Endothelial cell of umbilical vein (primary cell): ENCODE measurements at regions not wholly inside any gene's neighbourhood (a gene's known extent, or its start where the extent isn't known, plus 50 kb on each side); places are given as distances from the start of the nearest gene placed in this dataset.

Experiments
- BruUV-seq: library from RNA; stranded (reverse); fragments of 400-500 nt; replicated peaks from 2 replicates; lab custom pipeline; 2021; lab: Mats Ljungman, UMichigan
- CTCF ChIA-PET: fragments of 300-600, 350-600 bp; sonication (Branson Sonifier 250); formaldehyde crosslinking; loops from one replicate; lab custom pipeline; 2021; ENCODE audit warnings: antibody characterized with exemption, inconsistent platforms; lab: Charles Lee
- POLR2A ChIA-PET: fragments of 300-600, 350-600 bp; sonication (Branson Sonifier 250); formaldehyde crosslinking; loops from one replicate; lab custom pipeline; 2021; ENCODE audit warnings: antibody characterized with exemption, inconsistent platforms; lab: Charles Lee
- DNase-seq: peaks from one replicate; pipeline ENCODE4 v3.0.0-alpha.2; 2011; ENCODE audit warnings: low read depth, low spot score
- FAIRE-seq: peaks from 2 replicates; lab custom pipeline; 2011; peaks lifted over from hg19 to GRCh38; lab: Jason Lieb, UNC
- H2AFZ ChIP-seq: 2 replicates; pipeline ENCODE4 v1.6.0; 2012; ENCODE audit warnings: low read depth, low read length, control low read depth, inconsistent platforms
- H3K27ac ChIP-seq: 2 replicates; pipeline ENCODE4 v1.5.1; 2011; ENCODE audit warnings: low read depth, mild to moderate bottlenecking, control low read depth, low read length, moderate library complexity; ENCODE audit not compliant: insufficient read depth
- H3K27me3 ChIP-seq, 2 experiments: 2 replicates each; pipeline versions ENCODE4 v1.6.0 to v1.6.1; 2011; ENCODE audit warnings: low read length in 2 of 2, mixed read lengths in 1 of 2; ENCODE audit not compliant: control insufficient read depth in 2 of 2, insufficient read depth in 2 of 2
- H3K36me3 ChIP-seq, 2 experiments: 2 replicates in 1 of 2; 3 replicates in 1 of 2; pipeline ENCODE4 v1.5.1; 2011; ENCODE audit warnings: low read length in 2 of 2, mild to moderate bottlenecking in 1 of 2, moderate library complexity in 1 of 2; ENCODE audit not compliant: control insufficient read depth in 2 of 2, insufficient read depth in 2 of 2; ENCODE audit errors: extremely low read depth in 1 of 2
- H3K4me1 ChIP-seq: 3 replicates; pipeline ENCODE4 v1.5.1; 2011; ENCODE audit warnings: mild to moderate bottlenecking, low read length; ENCODE audit not compliant: control insufficient read depth, insufficient read depth; ENCODE audit errors: extremely low read depth
- H3K4me2 ChIP-seq: 2 replicates; pipeline ENCODE4 v1.6.1; 2011; ENCODE audit warnings: low read length, control low read depth, mixed read lengths; ENCODE audit not compliant: insufficient read depth
- H3K4me3 ChIP-seq, 3 experiments: fragments of 200-600 bp in 1 of 3; sonication (generic), shearing (Covaris generic) in 1 of 3; replicated peaks in 1 of 3; 2 replicates each; pipeline ENCODE4 v1.5.1; 2011 to 2016; ENCODE audit warnings: control low read depth in 3 of 3, low read length in 3 of 3, mild to moderate bottlenecking in 2 of 3, inconsistent platforms in 1 of 3, low read depth in 1 of 3, moderate library complexity in 1 of 3; ENCODE audit not compliant: insufficient read depth in 1 of 3
- H3K79me2 ChIP-seq: 2 replicates; pipeline ENCODE4 v1.6.0; 2012; ENCODE audit warnings: low read length, inconsistent platforms; ENCODE audit not compliant: control insufficient read depth, insufficient read depth
- H3K9ac ChIP-seq: replicated peaks from 2 replicates; pipeline ENCODE3; 2011; ENCODE audit warnings: low read length, control low read depth; ENCODE audit not compliant: insufficient read depth; ENCODE audit errors: extremely low read depth
- H3K9me1 ChIP-seq: replicated peaks from 3 replicates; pipeline ENCODE4 v1.6.0; 2011; ENCODE audit warnings: mild to moderate bottlenecking, low read length; ENCODE audit not compliant: control insufficient read depth, insufficient read depth; ENCODE audit errors: extremely low read depth
- H3K9me3 ChIP-seq: replicated peaks from 2 replicates; pipeline ENCODE4 v1.5.1; 2012; ENCODE audit warnings: low read length, inconsistent platforms; ENCODE audit not compliant: control insufficient read depth, insufficient read depth
- H4K20me1 ChIP-seq: replicated peaks from 2 replicates; pipeline ENCODE3; 2011; ENCODE audit warnings: mild to moderate bottlenecking, low read length; ENCODE audit not compliant: control insufficient read depth, insufficient read depth; ENCODE audit errors: extremely low read depth
- CTCF ChIP-seq, 2 donors: IDR thresholded peaks; 1 replicate in 1 of 2; 2 replicates in 1 of 2; pipeline ENCODE4 v1.5.1; 2011; ENCODE audit warnings: low read length in 2 of 2, mild to moderate bottlenecking in 2 of 2, moderate library complexity in 2 of 2, control low read depth in 1 of 2, inconsistent platforms in 1 of 2, low read depth in 1 of 2; ENCODE audit not compliant: insufficient read depth in 1 of 2; ENCODE audit errors: extremely low read depth in 1 of 2
- EZH2 ChIP-seq: IDR thresholded peaks from 2 replicates; pipeline ENCODE4 v1.6.1; 2012; ENCODE audit warnings: borderline replicate concordance, low read depth, mild to moderate bottlenecking, moderate library complexity, low read length, inconsistent platforms; ENCODE audit not compliant: severe bottlenecking
- FOS ChIP-seq: IDR thresholded peaks from 2 replicates; pipeline ENCODE4 v1.6.1; 2011; ENCODE audit warnings: mild to moderate bottlenecking, low read length, moderate library complexity, borderline replicate concordance; ENCODE audit not compliant: insufficient read depth
- GATA2 ChIP-seq: IDR thresholded peaks from 2 replicates; pipeline ENCODE4 v1.7.0; 2011; ENCODE audit warnings: low read depth, mild to moderate bottlenecking, moderate library complexity, mixed read lengths, low read length; ENCODE audit not compliant: insufficient read length, insufficient read depth
- JUN ChIP-seq: IDR thresholded peaks from 2 replicates; pipeline ENCODE4 v1.6.1; 2011; ENCODE audit warnings: borderline replicate concordance, low read depth; ENCODE audit not compliant: insufficient read length, insufficient read depth
- MAX ChIP-seq: IDR thresholded peaks from 2 replicates; pipeline ENCODE4 v1.6.1; 2011; ENCODE audit not compliant: insufficient read depth, insufficient read length
- MYC ChIP-seq: IDR thresholded peaks from one replicate; pipeline ENCODE4 v1.6.1; 2011; ENCODE audit warnings: mild to moderate bottlenecking, low read depth, low read length
- POLR2A ChIP-seq: IDR thresholded peaks from 2 replicates; pipeline ENCODE4 v1.6.1; 2012; ENCODE audit warnings: low read depth, mild to moderate bottlenecking, control low read depth, low read length
- POLR2AphosphoS5 ChIP-seq: IDR thresholded peaks from 2 replicates; pipeline ENCODE4 v1.6.1; 2012; ENCODE audit warnings: low read depth, mild to moderate bottlenecking, control low read depth, low read length, moderate library complexity; ENCODE audit not compliant: insufficient read depth
- dilution Hi-C: fragments of 300-500 bp; cut with MboI; formaldehyde crosslinking; loops from one replicate; pipeline ENCODE4 v1.15.0; 2019; ENCODE audit warnings: low sequenced_read_pairs; ENCODE audit not compliant: extremely low pct_ligation_motif_present
- intact Hi-C: fragments of 100-400 bp; cut with micrococcal nuclease; formaldehyde crosslinking; loops from one replicate; pipeline ENCODE4 v1.10.0; 2022

GRCh38 chr3:20327889-20328288 lies 141.9 kb upstream of the SGO1 start:
- no TSS peak for BruUV-seq
- intact Hi-C loops = no loop called here

More at GRCh38 chr3:20327889-20328288, 141.9 kb upstream of the SGO1 start:
- CTCF ChIA-PET = interaction anchor here (1.5 to 2.0 kb wide), 2 partner anchors 11 to 102 kb away, joined by 3 to 10 read pairs; no protein-coding TSS in a partner anchor
- Histone ChIP-seq H3K36me3 (no peaks in the 10 kb centered on the region), H3K79me2 (no peaks in the 10 kb centered on the region), H3K27me3 (peaks cover 0 to 2% of the 10 kb centered on the region in 2 experiments), H3K4me3 (no peak overlapping the region), H3K4me1 (no peaks in the 10 kb centered on the region), H2AFZ (no peak overlapping the region), H3K9me1 (no peaks in the 10 kb centered on the region), H4K20me1 (no peaks in the 10 kb centered on the region), H3K9ac (no peak overlapping the region), H3K9me3 (no peaks in the 10 kb centered on the region), H3K4me2 (no peak overlapping the region), H3K27ac (no peak overlapping the region)
- FAIRE-seq (no peak), DNase-seq (no peak)
- TF ChIP-seq POLR2A = no peak
- no peak for TF ChIP-seq MAX
- TF ChIP-seq MYC = no peak
- TF ChIP-seq EZH2 = no peak
- no peak for TF ChIP-seq GATA2
- no peak for TF ChIP-seq FOS
- no peak for TF ChIP-seq CTCF (IDR thresholded peaks at IDR 0.05; ENCODE audit: extremely low read depth in 1 of 2, insufficient read depth in 1 of 2, low read depth in 1 of 2, low read length in 2 of 2)
- no peak for TF ChIP-seq POLR2AphosphoS5
- TF ChIP-seq JUN = no peak
- dilution Hi-C loops = no loop called here
- POLR2A ChIA-PET = no interaction called here
